Body of pancreas (tissue), 4 donors: ENCODE measurements at regions not wholly inside any gene's neighbourhood (a gene's known extent, or its start where the extent isn't known, plus 50 kb on each side); places are given as distances from the start of the nearest gene placed in this dataset.

ENCODE experiments used
- POLR2A ChIP-seq, 3 donors: fragments of 450-650 bp; IDR thresholded peaks; one replicate each; pipeline ENCODE4 v1.6.1; 2016; ENCODE audit warnings: antibody characterized with exemption in 3 of 3, mild to moderate bottlenecking in 2 of 3
- TF ChIP-seq, protein P1 (sequence below), 7 experiments: fragments of 450-650 bp in 4 of 7; fragments of 200-600 bp in 3 of 7; sonication (generic) in 3 of 7; IDR thresholded peaks; one replicate each; pipeline ENCODE4 v1.5.1; 2016 to 2019; ENCODE audit warnings: antibody characterized with exemption in 7 of 7

DNA sequence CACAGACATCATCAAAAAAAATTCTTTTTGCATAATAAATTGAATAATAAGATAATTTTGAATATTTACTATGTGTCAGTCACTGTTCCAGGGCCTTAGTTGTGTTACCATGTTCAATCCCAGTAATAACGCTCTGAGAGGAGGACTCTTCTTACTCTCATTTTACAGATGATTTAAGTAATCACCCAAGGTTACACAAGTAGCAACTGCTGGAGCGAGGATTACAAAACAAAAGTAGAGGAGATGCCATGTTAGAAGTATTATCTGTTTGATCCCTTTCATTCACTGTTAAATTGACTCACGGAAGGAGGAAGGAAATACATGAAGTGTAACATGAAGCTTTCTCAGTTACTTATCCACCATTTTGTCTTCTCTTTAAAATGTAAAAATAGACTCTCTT is 412.8 kb downstream of the NFIB start:
- TF ChIP-seq, protein P1, sequence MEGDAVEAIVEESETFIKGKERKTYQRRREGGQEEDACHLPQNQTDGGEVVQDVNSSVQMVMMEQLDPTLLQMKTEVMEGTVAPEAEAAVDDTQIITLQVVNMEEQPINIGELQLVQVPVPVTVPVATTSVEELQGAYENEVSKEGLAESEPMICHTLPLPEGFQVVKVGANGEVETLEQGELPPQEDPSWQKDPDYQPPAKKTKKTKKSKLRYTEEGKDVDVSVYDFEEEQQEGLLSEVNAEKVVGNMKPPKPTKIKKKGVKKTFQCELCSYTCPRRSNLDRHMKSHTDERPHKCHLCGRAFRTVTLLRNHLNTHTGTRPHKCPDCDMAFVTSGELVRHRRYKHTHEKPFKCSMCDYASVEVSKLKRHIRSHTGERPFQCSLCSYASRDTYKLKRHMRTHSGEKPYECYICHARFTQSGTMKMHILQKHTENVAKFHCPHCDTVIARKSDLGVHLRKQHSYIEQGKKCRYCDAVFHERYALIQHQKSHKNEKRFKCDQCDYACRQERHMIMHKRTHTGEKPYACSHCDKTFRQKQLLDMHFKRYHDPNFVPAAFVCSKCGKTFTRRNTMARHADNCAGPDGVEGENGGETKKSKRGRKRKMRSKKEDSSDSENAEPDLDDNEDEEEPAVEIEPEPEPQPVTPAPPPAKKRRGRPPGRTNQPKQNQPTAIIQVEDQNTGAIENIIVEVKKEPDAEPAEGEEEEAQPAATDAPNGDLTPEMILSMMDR (IDR thresholded peaks at IDR 0.05): no peak
- TF ChIP-seq POLR2A (IDR thresholded peaks at IDR 0.05): no peak
